HEK293 (cell line): ENCODE measurements at regions not wholly inside any gene's neighbourhood (a gene's known extent, or its start where the extent isn't known, plus 50 kb on each side); places are given as distances from the start of the nearest gene placed in this dataset.

Source experiments
- CTCF ChIA-PET: fragments of 350-600 bp; formaldehyde crosslinking; extraction: SDS; loops from one replicate; lab custom pipeline; 2021; ENCODE audit warnings: antibody characterized with exemption; lab: Yijun Ruan, JAX
- POLR2A ChIA-PET: fragments of 300-600 bp; formaldehyde crosslinking; extraction: SDS; loops from one replicate; lab custom pipeline; 2020; ENCODE audit warnings: antibody characterized with exemption, inconsistent platforms; lab: Yijun Ruan, JAX
- H3K27ac ChIP-seq: fragments of 200-500 bp; sonication (Bioruptor generic); 2 replicates; pipeline ENCODE4 v1.5.1; 2014; ENCODE audit warnings: low read depth, low read length, control low read depth, inconsistent platforms; ENCODE audit errors: extremely low read depth
- H3K36me3 ChIP-seq, 2 experiments: fragments of 200-500 bp in 1 of 2; sonication (Bioruptor generic) in 1 of 2; 1 replicate in 1 of 2; 2 replicates in 1 of 2; pipeline ENCODE4 v1.5.1; 2014 to 2017; ENCODE audit warnings: inconsistent platforms in 2 of 2, low read length in 2 of 2; ENCODE audit not compliant: control insufficient read depth in 2 of 2, insufficient read depth in 1 of 2
- H3K4me1 ChIP-seq: fragments of 200-500 bp; sonication (Bioruptor generic); 2 replicates; pipeline ENCODE4 v1.5.1; 2014; ENCODE audit warnings: mild to moderate bottlenecking, low read length, inconsistent platforms; ENCODE audit not compliant: control insufficient read depth, insufficient read depth
- H3K4me3 ChIP-seq: 2 replicates; pipeline ENCODE4 v1.5.1; 2011; ENCODE audit warnings: low read depth, mild to moderate bottlenecking, control low read depth, low read length, moderate library complexity
- H3K9me3 ChIP-seq: fragments of 200-500 bp; sonication (Bioruptor generic); 2 replicates; pipeline ENCODE4 v1.5.1; 2014; ENCODE audit warnings: low read depth, low read length, inconsistent platforms; ENCODE audit not compliant: control insufficient read depth, insufficient read depth
- GLI2 ChIP-seq: fragments of 450-650 bp; formaldehyde crosslinking; IDR thresholded peaks from 2 replicates; pipeline ENCODE4; 2017; ENCODE audit warnings: missing biosample characterization, missing genetic modification characterization, low read depth, borderline replicate concordance
- GLIS1 ChIP-seq: fragments of 450-650 bp; formaldehyde crosslinking; IDR thresholded peaks from 2 replicates; pipeline ENCODE4 v1.5.1; 2016; ENCODE audit warnings: missing biosample characterization, missing genetic modification characterization
- KLF10 ChIP-seq: fragments of 450-650 bp; IDR thresholded peaks from 2 replicates; pipeline ENCODE4 v1.5.1; 2018; ENCODE audit warnings: missing biosample characterization, mild to moderate bottlenecking, missing genetic modification characterization
- MYNN ChIP-seq: fragments of 450-650 bp; formaldehyde crosslinking; IDR thresholded peaks from 2 replicates; pipeline ENCODE4 v1.5.1; 2016; ENCODE audit warnings: missing biosample characterization, missing genetic modification characterization, borderline replicate concordance
- SALL2 ChIP-seq: fragments of 450-650 bp; formaldehyde crosslinking; IDR thresholded peaks from 2 replicates; pipeline ENCODE4 v1.5.0; 2017; ENCODE audit warnings: missing biosample characterization, mild to moderate bottlenecking, missing genetic modification characterization, borderline replicate concordance
- SCRT2 ChIP-seq: fragments of 450-650 bp; formaldehyde crosslinking; IDR thresholded peaks from 2 replicates; pipeline ENCODE4 v1.5.1; 2016; ENCODE audit warnings: missing biosample characterization, missing genetic modification characterization
- YY2 ChIP-seq: fragments of 450-650 bp; formaldehyde crosslinking; IDR thresholded peaks from 2 replicates; pipeline ENCODE4 v1.5.1; 2016; ENCODE audit warnings: missing biosample characterization, missing genetic modification characterization
- ZNF138 ChIP-seq: fragments of 450-650 bp; formaldehyde crosslinking; IDR thresholded peaks from 2 replicates; pipeline ENCODE4 v1.5.1; 2016; ENCODE audit warnings: missing biosample characterization, missing genetic modification characterization, borderline replicate concordance
- ZNF174 ChIP-seq: fragments of 450-650 bp; formaldehyde crosslinking; IDR thresholded peaks from 2 replicates; pipeline ENCODE4 v1.5.0; 2017; ENCODE audit warnings: missing biosample characterization, mild to moderate bottlenecking, missing genetic modification characterization
- ZNF184 ChIP-seq: fragments of 450-650 bp; IDR thresholded peaks from 2 replicates; pipeline ENCODE4 v1.5.1; 2018; ENCODE audit warnings: missing biosample characterization, mild to moderate bottlenecking, missing genetic modification characterization
- ZNF19 ChIP-seq: fragments of 450-650 bp; formaldehyde crosslinking; IDR thresholded peaks from 2 replicates; pipeline ENCODE4; 2016; ENCODE audit warnings: missing biosample characterization, missing genetic modification characterization, low read depth
- ZNF2 ChIP-seq: fragments of 450-650 bp; formaldehyde crosslinking; IDR thresholded peaks from 2 replicates; pipeline ENCODE4 v1.5.1; 2016; ENCODE audit warnings: missing biosample characterization, missing genetic modification characterization
- ZNF221 ChIP-seq: fragments of 450-650 bp; formaldehyde crosslinking; IDR thresholded peaks from 2 replicates; pipeline ENCODE4 v1.5.1; 2017; ENCODE audit warnings: missing biosample characterization, missing genetic modification characterization, borderline replicate concordance
- ZNF24 ChIP-seq: fragments of 450-650 bp; formaldehyde crosslinking; IDR thresholded peaks from 2 replicates; pipeline ENCODE4 v1.5.1; 2016; ENCODE audit warnings: missing biosample characterization, missing genetic modification characterization
- ZNF311 ChIP-seq: fragments of 450-650 bp; formaldehyde crosslinking; IDR thresholded peaks from 2 replicates; pipeline ENCODE4 v1.5.1; 2017; ENCODE audit warnings: missing biosample characterization, missing genetic modification characterization, borderline replicate concordance
- ZNF514 ChIP-seq: fragments of 450-650 bp; formaldehyde crosslinking; IDR thresholded peaks from 2 replicates; pipeline ENCODE4 v1.5.1; 2016; ENCODE audit warnings: missing biosample characterization, missing genetic modification characterization
- ZNF621 ChIP-seq: fragments of 450-650 bp; formaldehyde crosslinking; IDR thresholded peaks from 2 replicates; pipeline ENCODE4 v1.5.1; 2017; ENCODE audit warnings: missing biosample characterization, missing genetic modification characterization
- ZNF664 ChIP-seq: fragments of 450-650 bp; formaldehyde crosslinking; IDR thresholded peaks from 2 replicates; pipeline ENCODE4 v1.5.1; 2016; ENCODE audit warnings: missing biosample characterization, missing genetic modification characterization
- ZNF677 ChIP-seq: fragments of 450-650 bp; IDR thresholded peaks from 2 replicates; pipeline ENCODE4 v1.5.0; 2018; ENCODE audit warnings: missing biosample characterization, mild to moderate bottlenecking, missing genetic modification characterization, moderate library complexity
- ZNF791 ChIP-seq: fragments of 450-650 bp; formaldehyde crosslinking; IDR thresholded peaks from 2 replicates; pipeline ENCODE4 v1.5.1; 2016; ENCODE audit warnings: missing biosample characterization, missing genetic modification characterization
- ZNF837 ChIP-seq: fragments of 450-650 bp; formaldehyde crosslinking; IDR thresholded peaks from 2 replicates; pipeline ENCODE4 v1.5.1; 2016; ENCODE audit warnings: missing biosample characterization, missing genetic modification characterization
- ZSCAN16 ChIP-seq: fragments of 450-650 bp; formaldehyde crosslinking; IDR thresholded peaks from 2 replicates; pipeline ENCODE4 v1.5.1; 2016; ENCODE audit warnings: missing biosample characterization, missing genetic modification characterization
- TF ChIP-seq, protein P1 (sequence below): fragments of 450-650 bp; IDR thresholded peaks from 2 replicates; pipeline ENCODE4 v1.5.1; 2018; ENCODE audit warnings: missing biosample characterization, mild to moderate bottlenecking, missing genetic modification characterization
- TF ChIP-seq, protein P2 (sequence below): fragments of 450-650 bp; formaldehyde crosslinking; IDR thresholded peaks from 2 replicates; pipeline ENCODE4 v1.5.1; 2017; ENCODE audit warnings: missing biosample characterization, missing genetic modification characterization
- TF ChIP-seq, protein P3 (sequence below): fragments of 450-650 bp; formaldehyde crosslinking; IDR thresholded peaks from 2 replicates; pipeline ENCODE4 v1.5.1; 2016; ENCODE audit warnings: missing biosample characterization, missing genetic modification characterization
- TF ChIP-seq, protein P4 (sequence below): fragments of 450-650 bp; formaldehyde crosslinking; IDR thresholded peaks from 2 replicates; pipeline ENCODE4 v1.5.1; 2017; ENCODE audit warnings: missing biosample characterization, missing genetic modification characterization

DNA sequence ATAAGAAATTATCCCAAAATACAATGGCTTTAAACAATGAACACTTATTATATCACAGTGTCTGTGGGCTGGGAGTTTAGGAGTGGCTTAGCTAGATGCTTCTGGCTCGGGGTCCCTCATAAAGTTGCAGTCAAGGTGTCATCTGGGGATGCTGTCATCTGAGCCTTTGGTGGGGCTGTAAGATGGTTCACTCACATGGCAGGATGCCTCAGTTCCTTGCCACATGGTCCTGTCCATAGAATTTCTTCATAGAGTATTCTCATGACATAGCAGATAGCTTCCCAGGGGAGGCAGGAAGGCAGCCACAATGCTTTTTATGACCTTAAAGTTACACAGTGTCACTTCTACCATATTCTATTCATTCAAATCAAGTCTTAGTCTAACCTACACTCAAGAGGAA is 51.2 kb upstream of the HMHB1 start:
- POLR2A ChIA-PET, result no interaction called here
- TF ChIP-seq ZNF184 (no peak), ZNF138 (tag by site-specific recombination) (no peak), ZNF664 (tag by site-specific recombination) (no peak), ZNF221 (tag by site-specific recombination) (no peak), ZNF621 (tag by site-specific recombination) (no peak), ZNF677 (no peak), ZNF791 (tag by site-specific recombination) (no peak), GLIS1 (tag by site-specific recombination) (no peak), GLI2 (tag by site-specific recombination) (no peak), ZNF514 (tag by site-specific recombination) (no peak), SALL2 (no peak), ZNF174 (no peak), ZNF2 (tag by site-specific recombination) (no peak), ZNF19 (tag by site-specific recombination) (no peak)
- TF ChIP-seq, protein P1, sequence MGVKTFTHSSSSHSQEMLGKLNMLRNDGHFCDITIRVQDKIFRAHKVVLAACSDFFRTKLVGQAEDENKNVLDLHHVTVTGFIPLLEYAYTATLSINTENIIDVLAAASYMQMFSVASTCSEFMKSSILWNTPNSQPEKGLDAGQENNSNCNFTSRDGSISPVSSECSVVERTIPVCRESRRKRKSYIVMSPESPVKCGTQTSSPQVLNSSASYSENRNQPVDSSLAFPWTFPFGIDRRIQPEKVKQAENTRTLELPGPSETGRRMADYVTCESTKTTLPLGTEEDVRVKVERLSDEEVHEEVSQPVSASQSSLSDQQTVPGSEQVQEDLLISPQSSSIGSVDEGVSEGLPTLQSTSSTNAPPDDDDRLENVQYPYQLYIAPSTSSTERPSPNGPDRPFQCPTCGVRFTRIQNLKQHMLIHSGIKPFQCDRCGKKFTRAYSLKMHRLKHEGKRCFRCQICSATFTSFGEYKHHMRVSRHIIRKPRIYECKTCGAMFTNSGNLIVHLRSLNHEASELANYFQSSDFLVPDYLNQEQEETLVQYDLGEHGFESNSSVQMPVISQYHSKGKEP (tag by site-specific recombination), result no peak
- TF ChIP-seq, protein P2, sequence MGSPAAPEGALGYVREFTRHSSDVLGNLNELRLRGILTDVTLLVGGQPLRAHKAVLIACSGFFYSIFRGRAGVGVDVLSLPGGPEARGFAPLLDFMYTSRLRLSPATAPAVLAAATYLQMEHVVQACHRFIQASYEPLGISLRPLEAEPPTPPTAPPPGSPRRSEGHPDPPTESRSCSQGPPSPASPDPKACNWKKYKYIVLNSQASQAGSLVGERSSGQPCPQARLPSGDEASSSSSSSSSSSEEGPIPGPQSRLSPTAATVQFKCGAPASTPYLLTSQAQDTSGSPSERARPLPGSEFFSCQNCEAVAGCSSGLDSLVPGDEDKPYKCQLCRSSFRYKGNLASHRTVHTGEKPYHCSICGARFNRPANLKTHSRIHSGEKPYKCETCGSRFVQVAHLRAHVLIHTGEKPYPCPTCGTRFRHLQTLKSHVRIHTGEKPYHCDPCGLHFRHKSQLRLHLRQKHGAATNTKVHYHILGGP (tag by site-specific recombination), result no peak
- TF ChIP-seq, protein P3, sequence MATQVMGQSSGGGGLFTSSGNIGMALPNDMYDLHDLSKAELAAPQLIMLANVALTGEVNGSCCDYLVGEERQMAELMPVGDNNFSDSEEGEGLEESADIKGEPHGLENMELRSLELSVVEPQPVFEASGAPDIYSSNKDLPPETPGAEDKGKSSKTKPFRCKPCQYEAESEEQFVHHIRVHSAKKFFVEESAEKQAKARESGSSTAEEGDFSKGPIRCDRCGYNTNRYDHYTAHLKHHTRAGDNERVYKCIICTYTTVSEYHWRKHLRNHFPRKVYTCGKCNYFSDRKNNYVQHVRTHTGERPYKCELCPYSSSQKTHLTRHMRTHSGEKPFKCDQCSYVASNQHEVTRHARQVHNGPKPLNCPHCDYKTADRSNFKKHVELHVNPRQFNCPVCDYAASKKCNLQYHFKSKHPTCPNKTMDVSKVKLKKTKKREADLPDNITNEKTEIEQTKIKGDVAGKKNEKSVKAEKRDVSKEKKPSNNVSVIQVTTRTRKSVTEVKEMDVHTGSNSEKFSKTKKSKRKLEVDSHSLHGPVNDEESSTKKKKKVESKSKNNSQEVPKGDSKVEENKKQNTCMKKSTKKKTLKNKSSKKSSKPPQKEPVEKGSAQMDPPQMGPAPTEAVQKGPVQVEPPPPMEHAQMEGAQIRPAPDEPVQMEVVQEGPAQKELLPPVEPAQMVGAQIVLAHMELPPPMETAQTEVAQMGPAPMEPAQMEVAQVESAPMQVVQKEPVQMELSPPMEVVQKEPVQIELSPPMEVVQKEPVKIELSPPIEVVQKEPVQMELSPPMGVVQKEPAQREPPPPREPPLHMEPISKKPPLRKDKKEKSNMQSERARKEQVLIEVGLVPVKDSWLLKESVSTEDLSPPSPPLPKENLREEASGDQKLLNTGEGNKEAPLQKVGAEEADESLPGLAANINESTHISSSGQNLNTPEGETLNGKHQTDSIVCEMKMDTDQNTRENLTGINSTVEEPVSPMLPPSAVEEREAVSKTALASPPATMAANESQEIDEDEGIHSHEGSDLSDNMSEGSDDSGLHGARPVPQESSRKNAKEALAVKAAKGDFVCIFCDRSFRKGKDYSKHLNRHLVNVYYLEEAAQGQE (tag by site-specific recombination), result no peak
- TF ChIP-seq, all 188 proteins: peak for 0
- Histone ChIP-seq H3K4me1 (no peaks in the 10 kb centered on the region), H3K4me3 (no peak overlapping the region), H3K9me3 (no peaks in the 10 kb centered on the region), H3K36me3 (no peaks in the 10 kb centered on the region), H3K27ac (no peak overlapping the region)
- CTCF ChIA-PET, result no interaction called here

DNA sequence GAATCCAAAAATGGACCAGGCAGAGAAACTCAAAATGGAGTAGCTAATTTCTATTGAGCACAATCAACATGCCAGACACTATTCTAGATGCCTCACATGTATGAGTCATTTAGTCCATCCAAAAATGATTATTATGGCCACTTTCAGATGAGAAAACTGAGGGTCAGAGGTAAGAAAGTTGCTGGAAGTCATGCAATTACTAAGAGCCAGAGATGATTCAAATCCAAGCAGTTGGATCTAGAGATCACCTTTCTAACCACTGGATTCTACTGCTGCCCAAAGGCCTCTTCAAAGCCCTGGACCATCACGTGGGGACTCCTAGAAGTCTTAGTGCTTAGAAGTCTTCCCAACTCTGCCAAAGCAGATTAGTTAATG is 51.8 kb upstream of the HMHB1 start:
- no peaks in the 10 kb centered on the region for H3K36me3 ChIP-seq
- H3K9me3 ChIP-seq, result no peaks in the 10 kb centered on the region
- POLR2A ChIA-PET, result no interaction called here
- H3K27ac ChIP-seq, result no peak overlapping the region
- no peaks in the 10 kb centered on the region for H3K4me1 ChIP-seq
- H3K4me3 ChIP-seq, result no peak overlapping the region
- CTCF ChIA-PET, result no interaction called here
- no peak for TF ChIP-seq SCRT2 (tag by site-specific recombination)
- no peak for TF ChIP-seq YY2 (tag by site-specific recombination)
- TF ChIP-seq ZNF837 (tag by site-specific recombination), result no peak
- no peak for TF ChIP-seq ZSCAN16 (tag by site-specific recombination)
- TF ChIP-seq KLF10 (tag by site-specific recombination), result no peak
- no peak for TF ChIP-seq ZNF24
- TF ChIP-seq MYNN (tag by site-specific recombination), result no peak
- TF ChIP-seq, protein P4, sequence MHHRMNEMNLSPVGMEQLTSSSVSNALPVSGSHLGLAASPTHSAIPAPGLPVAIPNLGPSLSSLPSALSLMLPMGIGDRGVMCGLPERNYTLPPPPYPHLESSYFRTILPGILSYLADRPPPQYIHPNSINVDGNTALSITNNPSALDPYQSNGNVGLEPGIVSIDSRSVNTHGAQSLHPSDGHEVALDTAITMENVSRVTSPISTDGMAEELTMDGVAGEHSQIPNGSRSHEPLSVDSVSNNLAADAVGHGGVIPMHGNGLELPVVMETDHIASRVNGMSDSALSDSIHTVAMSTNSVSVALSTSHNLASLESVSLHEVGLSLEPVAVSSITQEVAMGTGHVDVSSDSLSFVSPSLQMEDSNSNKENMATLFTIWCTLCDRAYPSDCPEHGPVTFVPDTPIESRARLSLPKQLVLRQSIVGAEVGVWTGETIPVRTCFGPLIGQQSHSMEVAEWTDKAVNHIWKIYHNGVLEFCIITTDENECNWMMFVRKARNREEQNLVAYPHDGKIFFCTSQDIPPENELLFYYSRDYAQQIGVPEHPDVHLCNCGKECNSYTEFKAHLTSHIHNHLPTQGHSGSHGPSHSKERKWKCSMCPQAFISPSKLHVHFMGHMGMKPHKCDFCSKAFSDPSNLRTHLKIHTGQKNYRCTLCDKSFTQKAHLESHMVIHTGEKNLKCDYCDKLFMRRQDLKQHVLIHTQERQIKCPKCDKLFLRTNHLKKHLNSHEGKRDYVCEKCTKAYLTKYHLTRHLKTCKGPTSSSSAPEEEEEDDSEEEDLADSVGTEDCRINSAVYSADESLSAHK (tag by site-specific recombination), result no peak
- TF ChIP-seq ZNF311, result no peak
